ENCODE measurements at regions not wholly inside any gene's neighbourhood (a gene's known extent, or its start where the extent isn't known, plus 50 kb on each side); places are given as distances from the start of the nearest gene placed in this dataset.

DNA sequence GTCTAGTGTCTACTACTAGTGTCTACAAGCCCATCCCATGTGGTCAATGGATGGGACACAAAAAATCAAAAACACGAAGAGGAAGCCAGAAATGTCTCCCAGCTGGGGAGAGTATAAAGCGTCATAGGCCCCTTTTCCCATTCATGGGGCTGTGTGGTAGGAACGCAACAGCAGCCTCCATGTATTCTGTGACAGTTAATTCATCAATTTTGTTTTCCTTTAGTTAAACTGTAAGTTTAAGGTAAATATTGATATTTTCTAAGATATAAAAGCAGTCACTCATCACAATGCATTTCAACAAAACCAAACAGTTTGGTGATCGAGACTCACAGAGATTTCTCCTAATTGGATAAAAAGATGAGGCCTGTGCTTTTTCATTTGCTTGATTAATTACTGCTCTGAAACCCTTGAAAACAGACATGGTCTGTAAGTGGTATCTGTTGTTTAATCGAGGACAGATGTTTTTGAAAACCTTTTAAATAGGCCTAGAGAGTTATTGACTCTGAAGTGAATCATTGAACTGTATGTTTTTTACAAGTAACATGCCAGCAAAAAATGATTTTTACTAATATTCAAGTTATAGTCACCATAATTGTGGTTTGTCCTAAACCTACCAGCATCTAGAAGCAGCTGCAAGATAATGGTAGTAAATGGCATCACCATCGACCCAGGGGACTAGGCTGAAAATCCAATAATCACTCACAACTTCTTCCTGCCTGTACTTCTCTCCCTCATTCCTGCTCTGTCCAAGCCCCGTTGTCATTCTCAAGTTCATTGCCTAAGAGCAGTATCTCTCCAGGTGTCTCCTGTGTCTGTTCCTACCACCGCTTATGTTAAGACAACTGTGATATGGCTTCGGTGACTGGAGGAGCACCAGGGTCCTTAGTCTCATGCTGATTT, 87.7 kb upstream of the SHISA3 start:
- TF ChIP-seq FOXP2 (optimal IDR thresholded peaks at IDR 0.05; ENCODE audit: control extremely low read depth, extremely low read length, insufficient read depth) (no peak), POLR2AphosphoS5 (IDR thresholded peaks at IDR 0.05; ENCODE audit: borderline replicate concordance, low read depth, low read length) (no peak), EZH2 (IDR thresholded peaks at IDR 0.05) (no peak)

All from SK-N-MC (cell line).